ENCODE measurements at regions not wholly inside any gene's neighbourhood (a gene's known extent, or its start where the extent isn't known, plus 50 kb on each side); places are given as distances from the start of the nearest gene placed in this dataset.

DNA sequence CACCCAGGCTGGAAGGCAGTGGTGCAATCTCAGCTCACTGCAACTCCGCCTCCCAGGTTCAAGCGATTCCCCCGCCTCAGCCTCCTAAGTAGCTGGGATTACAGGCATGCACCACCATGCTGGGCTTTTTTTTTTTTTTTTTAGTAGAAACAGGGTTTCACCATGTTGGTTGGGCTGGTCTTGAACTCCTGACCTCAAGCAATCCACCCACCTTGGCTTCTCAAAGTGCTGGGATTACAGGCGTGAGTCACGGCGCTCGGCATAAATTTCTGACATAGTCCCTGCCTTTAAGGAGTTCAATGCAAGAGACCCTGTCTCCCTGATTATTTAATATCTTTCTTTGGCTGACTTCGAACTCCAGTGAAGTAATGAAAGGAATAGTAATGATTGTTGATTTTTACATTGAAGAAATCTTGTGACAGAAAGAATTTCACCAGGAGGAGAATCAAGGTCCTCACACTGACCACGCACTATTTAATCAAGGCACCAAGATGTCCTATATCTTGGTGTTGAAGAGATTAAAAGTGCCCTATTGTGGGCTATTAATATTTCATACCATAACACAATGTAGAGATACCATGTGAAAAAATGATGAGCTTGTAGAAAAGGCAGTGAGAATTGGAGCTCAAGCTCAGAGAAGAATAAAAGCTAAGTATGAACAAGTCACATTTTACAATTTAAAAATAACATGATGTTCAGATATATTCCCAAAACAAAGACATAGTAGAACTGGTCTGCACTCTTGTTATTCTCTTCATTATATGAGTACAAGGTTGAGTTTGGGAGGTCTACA is 71.6 kb upstream of the BLID start:
- H3K4me1 ChIP-seq (ENCODE audit: control insufficient read depth in 1 of 2, insufficient read depth in 2 of 2, low read length in 2 of 2) = no peaks in the 10 kb centered on the region
- H3K27ac ChIP-seq (ENCODE audit: low read depth, low read length) = no peak overlapping the region
- H3K36me3 ChIP-seq (ENCODE audit: control insufficient read depth in 1 of 2, insufficient read depth in 2 of 2, low read length in 2 of 2) = no peaks in the 10 kb centered on the region
- H3K4me3 ChIP-seq (ENCODE audit: low read depth in 1 of 2, low read length in 2 of 2) = no peak overlapping the region
- H3K27me3 ChIP-seq (ENCODE audit: control insufficient read depth in 1 of 2, insufficient read depth in 2 of 2, low read length in 2 of 2) = no peaks in the 10 kb centered on the region
- no peaks in the 10 kb centered on the region for H3K9me3 ChIP-seq (ENCODE audit: control insufficient read depth in 1 of 2, low read length in 2 of 2)
- no peak overlapping the region for H3K9ac ChIP-seq (ENCODE audit: low read depth in 1 of 2, low read length in 2 of 2)

GRCh38 chr11:122186439-122187080 is 70.5 kb upstream of the BLID start:
- H3K4me3 ChIP-seq (ENCODE audit: low read depth in 1 of 2, low read length in 2 of 2) = no peak overlapping the region
- no peak overlapping the region for H3K27ac ChIP-seq (ENCODE audit: low read depth, low read length)
- no peak overlapping the region for H3K9ac ChIP-seq (ENCODE audit: low read depth in 1 of 2, low read length in 2 of 2)
- no peaks in the 10 kb centered on the region for H3K4me1 ChIP-seq (ENCODE audit: control insufficient read depth in 1 of 2, insufficient read depth in 2 of 2, low read length in 2 of 2)
- no peaks in the 10 kb centered on the region for H3K27me3 ChIP-seq (ENCODE audit: control insufficient read depth in 1 of 2, insufficient read depth in 2 of 2, low read length in 2 of 2)
- no peaks in the 10 kb centered on the region for H3K9me3 ChIP-seq (ENCODE audit: control insufficient read depth in 1 of 2, low read length in 2 of 2)
- no peaks in the 10 kb centered on the region for H3K36me3 ChIP-seq (ENCODE audit: control insufficient read depth in 1 of 2, insufficient read depth in 2 of 2, low read length in 2 of 2)

GRCh38 chr11:122183933-122184332 is 67.9 kb upstream of the BLID start:
- Histone ChIP-seq H3K36me3 (ENCODE audit: control insufficient read depth in 1 of 2, insufficient read depth in 2 of 2, low read length in 2 of 2) (no peaks in the 10 kb centered on the region), H3K9me3 (ENCODE audit: control insufficient read depth in 1 of 2, low read length in 2 of 2) (no peaks in the 10 kb centered on the region), H3K9ac (ENCODE audit: low read depth in 1 of 2, low read length in 2 of 2) (no peak overlapping the region), H3K27ac (ENCODE audit: low read depth, low read length) (no peak overlapping the region), H3K4me3 (ENCODE audit: low read depth in 1 of 2, low read length in 2 of 2) (no peak overlapping the region), H3K4me1 (ENCODE audit: control insufficient read depth in 1 of 2, insufficient read depth in 2 of 2, low read length in 2 of 2) (no peaks in the 10 kb centered on the region), H3K27me3 (ENCODE audit: control insufficient read depth in 1 of 2, insufficient read depth in 2 of 2, low read length in 2 of 2) (no peaks in the 10 kb centered on the region)

- H3K4me1 ChIP-seq (ENCODE audit: control insufficient read depth in 1 of 2, insufficient read depth in 2 of 2, low read length in 2 of 2) = no peaks in the 10 kb centered on the region
- H3K9ac ChIP-seq (ENCODE audit: low read depth in 1 of 2, low read length in 2 of 2) = no peak overlapping the region
- H3K4me3 ChIP-seq (ENCODE audit: low read depth in 1 of 2, low read length in 2 of 2) = no peak overlapping the region
- H3K27me3 ChIP-seq (ENCODE audit: control insufficient read depth in 1 of 2, insufficient read depth in 2 of 2, low read length in 2 of 2) = no peaks in the 10 kb centered on the region
- H3K9me3 ChIP-seq (ENCODE audit: control insufficient read depth in 1 of 2, low read length in 2 of 2) = no peaks in the 10 kb centered on the region
- no peaks in the 10 kb centered on the region for H3K36me3 ChIP-seq (ENCODE audit: control insufficient read depth in 1 of 2, insufficient read depth in 2 of 2, low read length in 2 of 2)
- no peak overlapping the region for H3K27ac ChIP-seq (ENCODE audit: low read depth, low read length)
These were observed 65.9 kb upstream of the BLID start for GRCh38 chr11:122181893-122182292.

DNA sequence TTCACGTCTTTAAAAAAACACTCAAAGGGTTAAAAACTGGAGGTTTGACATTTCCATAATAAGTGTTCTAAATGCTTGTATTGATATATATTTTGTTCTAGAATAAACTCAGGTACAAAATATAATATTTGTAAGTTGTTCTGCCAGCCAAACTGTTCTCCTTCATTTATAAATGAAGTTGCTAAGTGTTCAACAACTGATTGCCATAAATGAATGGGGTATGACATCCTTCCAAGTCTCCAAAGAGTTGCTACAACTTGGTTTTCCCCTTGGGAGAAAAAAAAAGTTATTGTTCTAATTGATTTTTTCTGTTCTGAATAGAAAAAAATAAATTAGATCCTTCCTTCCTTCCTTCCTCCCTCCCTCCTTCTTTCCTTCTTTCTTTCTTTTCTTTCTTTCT is 65.4 kb upstream of the BLID start:
- H3K4me3 ChIP-seq (ENCODE audit: low read depth in 1 of 2, low read length in 2 of 2) = no peak overlapping the region
- no peaks in the 10 kb centered on the region for H3K36me3 ChIP-seq (ENCODE audit: control insufficient read depth in 1 of 2, insufficient read depth in 2 of 2, low read length in 2 of 2)
- no peak overlapping the region for H3K27ac ChIP-seq (ENCODE audit: low read depth, low read length)
- H3K27me3 ChIP-seq (ENCODE audit: control insufficient read depth in 1 of 2, insufficient read depth in 2 of 2, low read length in 2 of 2) = no peaks in the 10 kb centered on the region
- no peaks in the 10 kb centered on the region for H3K4me1 ChIP-seq (ENCODE audit: control insufficient read depth in 1 of 2, insufficient read depth in 2 of 2, low read length in 2 of 2)
- H3K9me3 ChIP-seq (ENCODE audit: control insufficient read depth in 1 of 2, low read length in 2 of 2) = no peaks in the 10 kb centered on the region
- no peak overlapping the region for H3K9ac ChIP-seq (ENCODE audit: low read depth in 1 of 2, low read length in 2 of 2)

DNA sequence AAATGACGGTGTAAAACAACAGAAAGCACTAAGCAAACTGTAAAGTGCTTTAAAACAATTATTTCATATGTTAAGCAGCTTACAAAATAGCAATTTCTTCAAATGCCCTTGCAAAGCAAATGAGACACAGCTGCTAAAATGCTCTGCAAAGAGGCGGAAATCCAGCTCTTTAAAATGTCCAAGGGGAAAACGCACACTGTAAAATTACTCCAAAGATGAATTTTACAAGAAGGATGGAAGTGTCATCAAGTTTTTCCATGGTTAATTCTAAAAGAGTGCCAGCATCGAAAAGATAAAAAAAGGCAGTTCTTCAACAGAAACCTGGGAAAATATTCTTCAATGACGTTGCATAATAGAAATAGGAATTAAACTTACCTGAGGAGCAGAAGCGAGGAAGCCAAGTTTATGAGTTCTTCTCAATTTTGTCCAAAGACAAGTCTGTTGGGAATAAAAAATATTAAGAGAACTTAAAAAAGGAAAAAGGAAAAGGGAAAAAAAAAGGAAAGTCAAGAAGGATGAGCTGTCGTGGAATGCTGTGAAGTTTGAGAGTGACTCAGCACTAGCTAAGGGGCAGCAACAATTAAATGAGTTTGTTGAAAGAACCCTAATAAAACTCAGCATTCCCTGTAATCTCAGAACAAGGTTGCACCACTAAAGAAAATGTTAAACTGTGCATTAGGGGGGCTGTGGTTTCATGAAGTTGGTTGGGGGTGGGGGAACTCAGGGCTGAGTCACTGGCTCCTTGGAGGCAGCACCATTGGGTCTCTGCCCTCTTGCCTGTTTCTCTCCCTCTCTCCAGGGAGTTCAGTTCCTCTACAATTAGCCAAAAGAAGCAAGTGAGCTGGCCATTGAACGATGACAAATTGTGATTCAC is 64.2 kb upstream of the BLID start:
- no peaks in the 10 kb centered on the region for H3K4me1 ChIP-seq (ENCODE audit: control insufficient read depth in 1 of 2, insufficient read depth in 2 of 2, low read length in 2 of 2)
- H3K9ac ChIP-seq (ENCODE audit: low read depth in 1 of 2, low read length in 2 of 2) = no peak overlapping the region
- H3K4me3 ChIP-seq (ENCODE audit: low read depth in 1 of 2, low read length in 2 of 2) = no peak overlapping the region
- H3K27ac ChIP-seq (ENCODE audit: low read depth, low read length) = no peak overlapping the region
- H3K36me3 ChIP-seq (ENCODE audit: control insufficient read depth in 1 of 2, insufficient read depth in 2 of 2, low read length in 2 of 2) = no peaks in the 10 kb centered on the region
- no peaks in the 10 kb centered on the region for H3K9me3 ChIP-seq (ENCODE audit: control insufficient read depth in 1 of 2, low read length in 2 of 2)
- H3K27me3 ChIP-seq (ENCODE audit: control insufficient read depth in 1 of 2, insufficient read depth in 2 of 2, low read length in 2 of 2) = no peaks in the 10 kb centered on the region

DNA sequence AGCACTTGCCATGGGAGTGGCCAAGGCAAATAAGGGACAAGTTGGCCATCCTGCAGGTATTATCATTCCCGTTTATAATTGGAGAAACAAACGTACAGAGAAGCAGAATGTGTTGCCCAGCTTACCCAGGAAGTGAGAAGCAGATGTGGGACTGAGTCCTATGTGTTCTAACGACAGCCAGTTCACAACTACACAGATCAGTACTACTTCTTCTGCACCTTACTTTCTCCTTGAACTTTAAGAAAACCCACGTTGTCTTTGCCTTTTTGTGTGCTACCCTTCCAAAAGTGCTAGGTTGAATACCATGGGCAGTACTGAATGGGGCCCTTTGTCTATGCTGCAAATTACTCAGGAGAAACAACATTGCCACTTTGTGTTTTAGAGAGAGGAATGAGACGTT is 62.8 kb upstream of the BLID start:
- no peaks in the 10 kb centered on the region for H3K27me3 ChIP-seq (ENCODE audit: control insufficient read depth in 1 of 2, insufficient read depth in 2 of 2, low read length in 2 of 2)
- H3K27ac ChIP-seq (ENCODE audit: low read depth, low read length) = no peak overlapping the region
- H3K4me3 ChIP-seq (ENCODE audit: low read depth in 1 of 2, low read length in 2 of 2) = no peak overlapping the region
- H3K9ac ChIP-seq (ENCODE audit: low read depth in 1 of 2, low read length in 2 of 2) = no peak overlapping the region
- no peaks in the 10 kb centered on the region for H3K9me3 ChIP-seq (ENCODE audit: control insufficient read depth in 1 of 2, low read length in 2 of 2)
- H3K4me1 ChIP-seq (ENCODE audit: control insufficient read depth in 1 of 2, insufficient read depth in 2 of 2, low read length in 2 of 2) = no peaks in the 10 kb centered on the region
- H3K36me3 ChIP-seq (ENCODE audit: control insufficient read depth in 1 of 2, insufficient read depth in 2 of 2, low read length in 2 of 2) = no peaks in the 10 kb centered on the region

- H3K9ac ChIP-seq (ENCODE audit: low read depth in 1 of 2, low read length in 2 of 2) = no peak overlapping the region
- no peaks in the 10 kb centered on the region for H3K4me1 ChIP-seq (ENCODE audit: control insufficient read depth in 1 of 2, insufficient read depth in 2 of 2, low read length in 2 of 2)
- H3K4me3 ChIP-seq (ENCODE audit: low read depth in 1 of 2, low read length in 2 of 2) = no peak overlapping the region
- no peak overlapping the region for H3K27ac ChIP-seq (ENCODE audit: low read depth, low read length)
- H3K9me3 ChIP-seq (ENCODE audit: control insufficient read depth in 1 of 2, low read length in 2 of 2) = no peaks in the 10 kb centered on the region
- no peaks in the 10 kb centered on the region for H3K36me3 ChIP-seq (ENCODE audit: control insufficient read depth in 1 of 2, insufficient read depth in 2 of 2, low read length in 2 of 2)
- H3K27me3 ChIP-seq (ENCODE audit: control insufficient read depth in 1 of 2, insufficient read depth in 2 of 2, low read length in 2 of 2) = no peaks in the 10 kb centered on the region
These were observed 61.2 kb upstream of the BLID start for GRCh38 chr11:122177238-122177637.

DNA sequence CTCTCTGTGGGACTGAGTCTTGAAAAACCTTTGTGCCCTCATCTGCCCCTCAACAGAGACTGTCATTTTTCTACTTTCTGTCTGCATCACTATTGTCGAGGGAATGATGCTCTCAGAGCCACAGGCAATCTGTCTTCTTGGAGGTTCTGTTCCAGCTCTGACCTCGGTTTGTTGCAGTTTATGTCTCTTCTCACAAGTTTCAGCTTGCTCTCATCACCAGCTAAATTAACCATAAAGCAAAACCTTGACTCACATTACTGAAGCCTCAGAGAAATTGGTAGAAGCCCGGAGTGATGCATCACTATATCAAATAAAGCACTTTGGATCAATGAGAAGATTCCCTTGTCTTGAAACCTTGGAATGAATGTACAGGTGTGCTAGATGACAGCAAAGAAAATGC is 60.6 kb upstream of the BLID start:
- Histone ChIP-seq H3K36me3 (ENCODE audit: control insufficient read depth in 1 of 2, insufficient read depth in 2 of 2, low read length in 2 of 2) (no peaks in the 10 kb centered on the region), H3K4me3 (ENCODE audit: low read depth in 1 of 2, low read length in 2 of 2) (no peak overlapping the region), H3K27ac (ENCODE audit: low read depth, low read length) (no peak overlapping the region), H3K9me3 (ENCODE audit: control insufficient read depth in 1 of 2, low read length in 2 of 2) (no peaks in the 10 kb centered on the region), H3K27me3 (ENCODE audit: control insufficient read depth in 1 of 2, insufficient read depth in 2 of 2, low read length in 2 of 2) (no peaks in the 10 kb centered on the region), H3K4me1 (ENCODE audit: control insufficient read depth in 1 of 2, insufficient read depth in 2 of 2, low read length in 2 of 2) (no peaks in the 10 kb centered on the region), H3K9ac (ENCODE audit: low read depth in 1 of 2, low read length in 2 of 2) (no peak overlapping the region)

GRCh38 chr11:122175306-122175705 is 59.3 kb upstream of the BLID start:
- Histone ChIP-seq H3K9ac (ENCODE audit: low read depth in 1 of 2, low read length in 2 of 2) (no peak overlapping the region), H3K27ac (ENCODE audit: low read depth, low read length) (no peak overlapping the region), H3K27me3 (ENCODE audit: control insufficient read depth in 1 of 2, insufficient read depth in 2 of 2, low read length in 2 of 2) (no peaks in the 10 kb centered on the region), H3K36me3 (ENCODE audit: control insufficient read depth in 1 of 2, insufficient read depth in 2 of 2, low read length in 2 of 2) (no peaks in the 10 kb centered on the region), H3K4me1 (ENCODE audit: control insufficient read depth in 1 of 2, insufficient read depth in 2 of 2, low read length in 2 of 2) (no peaks in the 10 kb centered on the region), H3K4me3 (ENCODE audit: low read depth in 1 of 2, low read length in 2 of 2) (no peak overlapping the region), H3K9me3 (ENCODE audit: control insufficient read depth in 1 of 2, low read length in 2 of 2) (no peaks in the 10 kb centered on the region)
